Renal cortex interstitium (tissue), 11 donors: ENCODE measurements at regions not wholly inside any gene's neighbourhood (a gene's known extent, or its start where the extent isn't known, plus 50 kb on each side); places are given as distances from the start of the nearest gene placed in this dataset.

Experiments
- DNase-seq, 11 donors: peaks; one replicate each; pipeline ENCODE4 v3.0.0-alpha.2; 2013; ENCODE audit warnings: low read depth in 9 of 11, low spot score in 4 of 11; ENCODE audit errors: extremely low read depth in 1 of 11

DNA sequence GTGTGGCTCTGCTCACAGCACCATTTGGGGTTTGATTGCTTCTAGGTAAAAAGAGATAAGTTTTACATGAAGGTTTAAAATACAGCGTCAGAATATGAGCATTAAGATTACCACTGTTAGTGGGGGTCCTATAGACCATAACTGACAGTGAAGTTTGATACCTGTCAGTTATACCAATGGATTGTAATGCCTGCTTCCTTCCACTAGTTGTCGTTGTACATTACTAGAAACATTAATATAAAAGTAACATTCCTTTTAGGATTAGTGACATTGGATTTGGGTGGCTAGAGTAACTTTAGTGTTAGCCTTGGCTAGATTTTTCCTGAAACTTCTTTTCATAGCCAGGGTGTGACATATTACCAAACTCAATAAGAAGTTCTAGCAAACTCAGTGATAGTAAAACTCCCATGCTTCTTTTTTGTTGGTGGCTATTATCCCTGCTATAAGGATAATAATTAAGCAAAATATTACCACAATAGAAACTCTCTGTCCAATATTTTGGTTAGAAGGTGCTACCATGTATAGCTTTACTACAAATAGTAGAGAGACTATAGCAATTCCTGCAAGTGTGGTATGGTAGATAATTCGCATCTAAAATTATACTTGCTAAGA lies 57.1 kb downstream of the FAM181B start:
- DNase-seq = no peak

DNA sequence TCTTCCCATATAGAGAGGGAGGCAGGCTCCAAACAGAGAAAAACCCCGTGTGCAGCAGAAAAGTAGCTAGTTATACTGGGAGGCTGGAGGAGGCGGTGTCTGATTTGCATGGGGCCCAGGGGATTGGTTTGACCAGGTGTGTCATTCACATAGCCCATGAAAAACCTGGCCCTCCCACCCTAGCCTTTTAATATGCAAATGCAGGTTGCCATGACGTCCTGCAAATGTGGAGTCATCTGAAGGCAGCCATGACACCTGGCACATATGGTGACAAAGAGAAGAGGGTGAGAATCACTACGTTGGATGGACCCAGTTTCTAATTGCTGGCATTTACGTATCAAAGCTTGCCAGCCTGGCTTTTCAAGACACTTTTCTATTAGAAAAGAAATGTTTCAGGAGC lies 57.8 kb downstream of the FAM181B start:
- no peak for DNase-seq

DNA sequence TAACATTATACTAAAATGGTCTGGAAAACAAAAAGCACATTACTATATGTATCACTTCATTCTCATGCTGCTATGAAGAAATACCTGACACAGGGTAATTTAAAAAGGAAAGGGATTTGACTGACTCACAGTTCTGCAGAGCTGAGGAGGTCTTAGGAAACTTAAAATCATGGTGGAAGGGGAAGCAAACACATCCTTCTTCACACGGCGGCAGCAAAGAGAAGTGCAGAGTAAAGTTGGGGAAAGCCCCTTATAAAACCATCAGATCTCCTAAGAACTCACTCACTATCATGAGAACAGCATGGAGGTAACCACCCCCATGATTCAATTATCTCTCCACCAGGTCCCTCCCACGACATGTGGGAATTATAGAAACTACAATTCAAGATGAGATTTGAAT lies 60.0 kb downstream of the FAM181B start:
- DNase-seq = no peak

DNA sequence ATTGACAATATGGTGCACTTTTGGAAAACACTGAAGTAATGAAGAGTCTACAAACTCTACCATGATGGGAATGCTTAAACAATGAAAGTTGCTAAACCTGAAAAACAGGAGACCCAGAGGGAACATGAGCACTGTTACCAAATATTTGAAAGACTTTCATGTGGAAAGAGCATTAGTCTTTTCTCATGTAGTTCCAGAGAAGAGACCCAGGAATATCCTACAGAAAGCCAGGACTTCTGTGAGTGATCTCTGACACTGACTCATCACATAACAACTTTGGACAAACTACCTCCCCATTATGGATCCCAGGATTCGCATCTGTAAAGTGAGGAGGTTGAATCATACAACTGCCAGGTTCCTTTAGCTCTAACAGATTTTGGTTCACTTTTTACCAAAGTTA lies 62.2 kb downstream of the FAM181B start:
- no peak for DNase-seq

DNA sequence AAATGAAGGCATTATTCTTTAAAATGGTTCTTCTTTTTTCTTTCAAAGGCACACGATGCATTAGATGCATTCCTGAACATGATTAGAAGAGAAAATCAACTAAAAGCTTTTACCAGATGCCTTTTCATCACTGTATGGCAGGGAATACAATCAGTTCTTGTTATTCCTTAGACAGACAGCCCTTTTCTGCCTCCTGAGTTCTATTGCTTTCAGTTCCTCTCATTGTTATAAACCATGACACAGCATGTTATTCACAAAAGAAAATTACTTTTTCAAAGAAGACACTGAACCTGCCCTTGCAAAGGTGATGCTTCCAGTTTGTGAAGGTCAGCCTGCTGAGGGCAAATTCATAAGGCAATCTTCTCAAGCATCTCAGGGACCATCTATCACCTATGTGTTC lies 70.1 kb downstream of the FAM181B start:
- no peak for DNase-seq

DNA sequence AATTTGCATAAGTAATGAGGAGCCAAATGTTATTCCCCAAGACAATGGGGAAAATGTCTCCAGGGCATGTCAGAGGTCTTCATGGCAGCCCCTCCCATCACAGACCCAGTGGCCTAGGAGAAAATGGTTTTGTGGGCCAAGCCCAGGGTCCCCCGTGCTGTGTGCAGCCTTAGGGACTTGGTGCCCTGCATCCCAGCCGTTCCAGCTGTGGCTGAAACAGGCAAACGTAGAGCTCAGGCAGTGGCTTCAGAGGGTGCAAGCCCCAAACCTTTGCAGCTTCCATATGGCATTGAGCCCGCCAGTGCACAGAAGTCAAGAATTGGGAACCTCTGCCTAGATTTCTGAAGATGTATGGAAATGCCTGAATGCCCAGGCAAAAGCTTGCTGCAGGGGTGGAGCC lies 79.9 kb downstream of the FAM181B start:
- no peak for DNase-seq

DNA sequence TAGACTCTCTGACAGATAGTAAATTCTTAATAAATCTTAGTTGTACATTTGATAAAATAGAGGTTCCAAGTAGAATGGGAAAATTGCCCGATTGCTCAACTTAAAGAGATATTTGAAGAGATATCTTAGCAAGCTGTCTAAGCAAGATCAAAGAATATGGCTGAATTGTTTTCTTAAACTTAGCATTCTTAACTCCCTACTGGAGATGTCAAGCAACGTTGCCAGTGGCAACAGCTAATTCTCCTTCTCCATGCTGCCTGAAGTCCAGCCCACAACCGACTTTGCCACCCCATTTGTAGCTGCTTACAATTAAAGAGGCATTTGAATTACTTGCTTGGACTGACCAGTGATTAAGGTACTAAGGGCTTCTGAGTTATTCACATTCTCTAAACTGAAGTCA lies 94.4 kb downstream of the FAM181B start:
- DNase-seq = peak in 4 of 11 donors; percentile 12 to 32 (median 20)

DNA sequence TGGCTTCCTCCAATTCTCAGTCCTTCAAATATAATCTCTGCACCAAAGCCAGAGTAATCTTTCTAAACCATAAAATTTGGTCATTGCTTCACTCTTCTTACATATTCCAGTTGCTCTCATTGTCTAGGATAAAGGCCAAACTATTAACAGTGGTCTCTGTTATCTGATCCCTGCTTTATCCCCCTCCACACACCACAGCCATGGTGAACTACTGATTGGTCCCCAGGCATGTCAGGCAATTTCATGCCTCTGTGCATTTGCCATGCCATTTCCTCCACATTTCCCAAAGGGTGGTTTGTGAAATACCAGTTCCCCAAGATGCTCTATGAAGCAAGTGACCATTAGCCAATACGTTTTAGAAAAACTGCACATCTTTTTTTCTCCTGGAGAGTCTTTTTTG lies 97.0 kb downstream of the FAM181B start:
- no peak for DNase-seq

DNA sequence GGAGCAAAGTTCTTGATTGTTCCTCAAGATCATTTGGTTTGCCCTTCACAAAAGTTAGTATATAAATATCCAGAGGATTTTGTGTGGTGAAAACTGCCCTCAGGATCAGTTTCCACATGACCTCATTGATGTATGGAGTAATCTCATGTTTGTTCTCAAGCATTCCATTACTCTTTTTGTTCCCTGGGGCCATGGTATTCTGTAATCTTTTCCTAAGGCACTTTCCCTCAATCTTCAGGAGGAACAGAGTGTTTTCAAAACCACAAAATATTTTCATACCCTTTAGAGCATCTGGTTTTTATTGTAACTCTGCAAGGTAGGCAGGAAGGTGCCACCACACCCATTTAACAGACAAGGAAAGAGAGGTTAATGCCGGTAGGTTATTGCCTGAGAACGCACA lies 99.6 kb downstream of the FAM181B start:
- DNase-seq = no peak

DNA sequence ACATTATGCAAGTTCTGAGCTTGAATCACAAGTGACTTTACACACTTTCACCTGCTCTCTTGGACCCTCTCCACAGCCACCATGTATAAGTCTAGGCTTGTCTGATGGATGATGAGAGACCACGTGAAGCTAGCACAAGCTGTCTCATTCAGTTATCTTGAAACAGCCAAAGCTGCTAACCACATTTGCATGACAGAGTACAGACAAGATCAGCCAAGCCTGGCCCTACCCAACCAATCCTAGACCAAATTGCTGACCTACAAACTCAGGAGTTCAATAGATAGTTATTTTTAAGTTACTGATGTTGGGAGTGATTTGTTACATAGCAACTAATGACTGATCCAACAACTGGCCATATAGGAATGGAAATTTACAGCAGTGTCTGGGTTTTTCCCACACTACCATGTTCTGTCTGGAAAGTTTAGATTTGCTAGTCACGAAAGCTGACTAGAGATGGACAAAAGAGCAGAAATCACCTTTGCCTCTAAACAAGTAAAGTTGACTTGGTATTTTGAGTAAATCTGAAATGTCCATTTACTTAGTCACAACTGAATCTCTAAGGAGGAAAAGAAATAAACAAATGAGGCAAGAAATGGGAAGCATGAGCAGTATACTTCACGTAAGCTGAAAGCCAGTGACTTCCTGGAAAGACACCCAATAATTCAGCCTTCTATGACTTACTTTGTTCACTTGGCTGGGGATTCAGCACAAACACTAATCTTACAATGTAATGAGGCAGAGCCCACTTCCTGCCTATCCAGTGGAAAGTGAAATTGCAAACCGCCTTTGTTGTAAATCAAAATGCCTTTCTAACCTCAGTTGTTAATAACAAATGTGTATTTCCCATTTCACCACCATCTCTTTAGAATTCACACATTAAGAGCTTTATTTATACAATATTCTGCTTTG lies 101.7 kb downstream of the FAM181B start:
- peak in 7 of 11 donors; percentile 19 to 54 (median 38) for DNase-seq

DNA sequence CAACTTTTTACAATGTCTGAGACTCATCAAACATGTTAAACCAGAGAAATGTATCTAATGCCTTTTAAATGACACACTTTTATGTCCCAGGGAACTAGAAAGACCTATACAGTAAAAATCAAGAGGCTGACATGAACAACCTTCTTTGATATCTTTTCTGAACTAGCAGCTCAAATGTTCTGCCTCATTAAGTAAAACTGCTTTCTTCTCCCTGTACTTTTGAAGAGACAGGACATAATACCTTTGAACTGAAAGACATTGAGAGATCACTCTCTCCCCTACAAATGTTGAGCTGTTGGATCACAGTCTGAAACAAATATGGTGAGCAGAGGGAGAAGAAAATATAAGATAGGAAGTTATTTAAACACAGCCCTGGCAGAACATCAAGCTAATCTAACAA lies 123.0 kb downstream of the FAM181B start:
- DNase-seq = no peak

DNA sequence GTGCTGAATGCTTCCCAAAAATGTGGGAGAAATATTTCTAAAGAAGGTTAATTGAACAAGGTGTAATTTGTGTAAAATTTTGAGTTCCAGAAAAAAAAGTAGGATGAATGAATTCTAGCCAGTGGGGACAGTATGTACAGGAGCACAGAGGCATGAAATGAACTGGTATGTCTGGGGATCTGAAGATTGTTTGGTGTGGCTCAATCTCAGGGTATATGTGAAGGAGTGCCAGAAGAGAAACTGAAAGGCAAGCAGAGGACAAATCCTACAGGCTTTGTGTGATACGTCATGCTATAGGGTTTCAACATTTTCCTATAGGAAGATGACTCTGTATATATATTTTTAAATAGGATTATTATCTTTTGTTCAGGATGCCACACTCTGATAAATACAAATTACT lies 126.9 kb downstream of the FAM181B start:
- DNase-seq = no peak

DNA sequence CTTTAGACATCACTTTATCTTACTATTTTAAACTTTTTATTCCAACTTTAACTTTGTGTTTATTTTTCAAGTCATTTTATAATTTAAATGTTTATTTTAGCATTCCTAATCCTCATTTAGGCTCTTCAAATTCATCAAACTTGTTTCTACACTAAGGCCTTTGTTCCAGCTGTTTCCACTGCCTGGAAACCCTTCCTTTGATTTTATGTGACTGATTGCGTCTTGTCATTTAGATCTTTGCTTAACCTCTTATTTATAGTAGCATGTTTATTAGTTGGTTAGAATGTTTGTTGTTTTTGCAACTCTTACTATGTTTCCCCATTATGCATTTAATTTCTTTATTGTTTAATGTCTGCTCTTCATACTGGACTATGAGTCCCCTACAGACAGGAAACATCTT lies 132.0 kb downstream of the FAM181B start:
- DNase-seq = peak in 8 of 11 donors; percentile 16 to 72 (median 38)

DNA sequence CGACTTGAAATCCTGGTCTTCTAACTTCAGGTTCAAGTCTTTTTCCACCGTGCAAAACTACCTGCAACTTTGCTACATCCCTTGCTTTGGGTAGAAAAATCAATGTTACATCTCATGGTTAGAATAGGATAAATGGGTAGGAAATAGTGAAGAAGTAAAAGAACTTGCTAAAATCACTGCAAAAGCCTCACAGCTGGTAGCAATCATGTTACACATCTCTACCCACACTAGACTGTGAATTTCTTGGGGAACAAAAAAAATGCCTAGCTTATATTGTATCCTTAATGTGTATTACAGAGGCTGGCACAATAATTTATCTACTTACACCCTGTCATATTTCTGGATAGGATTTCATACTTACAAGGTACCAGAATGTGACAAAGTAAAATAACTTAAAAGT lies 133.8 kb downstream of the FAM181B start:
- no peak for DNase-seq

DNA sequence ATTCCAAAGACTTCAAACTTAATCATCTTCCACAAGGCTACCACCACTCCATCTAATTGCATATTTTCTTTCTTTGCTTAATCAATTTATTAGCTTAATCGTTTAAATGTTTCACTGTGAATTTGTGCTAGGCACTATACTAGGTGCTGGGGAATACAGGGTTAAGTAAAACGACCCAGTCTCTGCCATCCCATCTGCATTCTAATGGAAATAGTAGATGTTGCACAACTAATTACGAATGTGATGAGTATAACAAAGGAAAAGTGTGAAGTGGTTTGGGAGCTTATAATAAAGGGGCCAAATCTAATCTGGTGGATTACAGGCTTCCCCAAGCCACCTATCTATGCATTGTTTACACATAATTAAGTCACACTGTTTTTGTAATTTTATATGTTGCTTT lies 147.1 kb downstream of the FAM181B start:
- DNase-seq = no peak

DNA sequence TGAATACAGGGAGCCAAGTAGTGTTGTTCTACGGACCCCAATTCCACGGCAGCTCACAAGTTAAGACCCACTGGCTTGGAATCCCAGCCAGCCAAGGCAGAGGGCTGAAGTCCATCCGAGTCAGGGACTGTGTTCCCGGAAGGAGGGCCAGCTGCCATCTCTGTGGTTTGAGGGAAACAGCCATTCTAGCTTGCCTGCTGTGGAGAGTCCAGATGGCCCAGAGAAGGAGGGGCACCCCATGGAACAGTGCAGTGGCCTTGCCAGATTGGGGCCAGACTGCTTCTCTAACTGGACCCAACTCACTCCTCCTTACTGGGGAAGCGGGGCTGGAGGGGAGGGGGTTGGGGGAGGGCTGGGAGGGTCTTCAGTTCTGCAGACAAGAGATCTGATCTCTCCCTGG lies 156.4 kb downstream of the FAM181B start:
- no peak for DNase-seq

DNA sequence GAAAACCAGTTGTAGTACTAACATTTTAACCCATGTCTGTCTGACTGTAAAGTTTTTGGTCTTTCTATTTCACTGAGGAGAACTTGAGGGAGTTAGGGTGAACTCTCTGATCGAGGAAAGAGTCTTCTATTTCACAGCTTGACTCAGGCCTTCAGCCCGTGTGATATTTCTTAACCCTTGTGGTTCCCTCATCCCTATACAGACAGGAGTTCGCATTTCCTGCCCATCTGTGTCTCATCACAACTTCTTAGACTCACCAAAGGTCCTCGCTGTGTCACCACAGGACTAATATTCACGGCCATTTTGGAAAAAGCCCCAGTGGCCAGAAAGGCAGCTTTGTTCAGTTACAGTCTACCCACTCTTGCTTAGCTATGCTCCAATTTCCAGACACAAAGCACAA lies 172.8 kb downstream of the FAM181B start:
- DNase-seq = no peak

DNA sequence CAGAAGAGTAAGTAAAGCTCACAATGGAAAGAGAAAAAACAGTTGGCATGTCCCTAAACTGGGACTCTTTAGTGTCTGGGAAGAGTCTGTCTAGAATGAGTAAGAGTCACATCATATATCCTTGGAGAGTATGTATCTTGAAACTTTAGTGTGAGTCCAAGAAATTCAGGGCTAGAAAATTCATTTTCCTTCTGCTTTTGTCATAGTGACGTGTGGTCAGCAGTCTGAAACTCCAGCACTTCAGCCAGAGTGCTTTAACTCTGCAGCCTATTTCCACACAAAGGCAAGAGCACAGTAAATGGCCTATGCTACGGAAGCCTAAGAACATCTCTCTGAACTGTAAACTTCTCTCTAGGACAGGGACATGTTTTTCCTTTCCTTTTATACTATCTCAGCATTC lies 174.1 kb downstream of the FAM181B start:
- no peak for DNase-seq

DNA sequence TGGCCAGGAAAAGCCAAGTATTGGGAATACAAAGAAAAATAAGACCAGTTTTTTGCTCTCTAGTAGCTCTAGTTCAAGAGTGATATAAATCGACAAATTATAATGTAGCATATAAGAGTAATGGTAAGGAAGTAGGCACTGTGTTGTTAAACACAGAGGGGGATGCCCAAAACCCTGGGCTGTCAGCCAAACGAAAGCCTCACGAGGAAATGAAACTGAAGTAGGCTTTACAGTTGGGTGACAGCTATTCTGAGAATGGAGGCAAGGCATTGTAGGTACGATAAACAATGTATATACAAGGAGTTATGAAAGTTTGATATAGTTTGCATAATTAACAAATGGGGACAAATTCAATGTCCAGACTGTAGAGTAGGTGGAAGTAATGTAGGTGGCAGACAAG lies 176.4 kb downstream of the FAM181B start:
- no peak for DNase-seq

DNA sequence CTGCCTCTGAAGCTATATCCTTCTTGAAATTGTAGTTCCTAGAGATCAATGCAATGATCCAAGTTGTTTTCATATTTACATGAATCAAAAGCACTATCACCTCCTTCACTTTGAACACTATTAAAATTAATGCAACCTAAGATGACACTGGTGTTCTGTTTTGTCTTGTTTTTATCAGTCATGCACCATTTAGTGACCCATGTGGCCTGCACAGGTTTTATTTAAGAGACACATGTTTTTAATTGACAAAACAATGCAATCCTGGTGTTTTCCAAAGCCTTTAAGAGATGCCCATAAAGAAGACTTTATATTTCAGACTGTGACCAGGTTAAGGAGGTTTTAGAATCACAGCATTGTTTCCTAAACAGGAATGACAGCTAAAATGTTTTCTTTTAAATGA lies 177.5 kb downstream of the FAM181B start:
- DNase-seq = no peak
